K562 (cell line): ENCODE measurements at regions not wholly inside any gene's neighbourhood (a gene's known extent, or its start where the extent isn't known, plus 50 kb on each side); places are given as distances from the start of the nearest gene placed in this dataset.

Experiments
- ATAC-seq: fragments of 200-7000 bp; cut with Tn5 transposase; 3 replicates; pipeline ENCODE4 v1.9.1; 2020; ENCODE audit warnings: moderate library complexity
- BruUV-seq: library from RNA; stranded (reverse); fragments of 400-500 nt; replicated peaks from 2 replicates; lab custom pipeline; 2021; lab: Mats Ljungman, UMichigan
- CTCF ChIA-PET: fragments of 300-600 bp; formaldehyde crosslinking; extraction: SDS; loops from one replicate; lab custom pipeline; 2021; ENCODE audit warnings: low intra/inter-chr PET ratio; lab: Yijun Ruan, JAX
- POLR2A ChIA-PET: fragments of 300-600, 350-650 bp; sonication (Branson Sonifier 250); formaldehyde crosslinking; extraction: SDS; loops from one replicate; lab custom pipeline; 2021; ENCODE audit warnings: antibody characterized with exemption, inconsistent platforms; lab: Yijun Ruan, JAX
- DNase-seq, 4 experiments: peaks; one replicate each; pipeline versions ENCODE4 v3.0.0 to v3.0.0-alpha.2; 2011 to 2018; ENCODE audit warnings: low spot score in 3 of 4, mixed read lengths in 3 of 4; ENCODE audit errors: extremely low read depth in 1 of 4
- FAIRE-seq: peaks from 2 replicates; lab custom pipeline; 2011; peaks lifted over from hg19 to GRCh38; lab: Jason Lieb, UNC
- H2AFZ ChIP-seq: 2 replicates; pipeline ENCODE4 v1.6.0; 2011; ENCODE audit warnings: low read depth, low read length, control low read depth, inconsistent platforms
- H3K27ac ChIP-seq: fragments of 200-600 bp; 3 replicates; pipeline ENCODE4 v1.8.0; 2011; ENCODE audit warnings: low read depth, mild to moderate bottlenecking, control low read depth, inconsistent platforms, low read length, moderate library complexity, mixed read lengths; ENCODE audit errors: extremely low read depth
- H3K27me3 ChIP-seq, 2 experiments: fragments of 300-600 bp in 1 of 2; 2 replicates in 1 of 2; 3 replicates in 1 of 2; pipeline versions ENCODE4 v1.6.0 to v1.8.0; 2011; ENCODE audit warnings: inconsistent platforms in 2 of 2, low read length in 2 of 2, mild to moderate bottlenecking in 1 of 2, mixed read lengths in 1 of 2, moderate library complexity in 1 of 2; ENCODE audit not compliant: control insufficient read depth in 2 of 2, insufficient read depth in 2 of 2
- H3K36me3 ChIP-seq: fragments of 300-600 bp; 3 replicates; pipeline ENCODE4 v1.8.0; 2011; ENCODE audit warnings: mild to moderate bottlenecking, low read length, inconsistent platforms; ENCODE audit not compliant: control insufficient read depth, insufficient read depth
- H3K4me1 ChIP-seq, 2 experiments: fragments of 200-600 bp in 1 of 2; replicated peaks in 1 of 2; 2 replicates in 1 of 2; 3 replicates in 1 of 2; pipeline versions ENCODE4 v1.5.1 to v1.8.0; 2011; ENCODE audit warnings: inconsistent platforms in 2 of 2, low read length in 2 of 2, mild to moderate bottlenecking in 1 of 2, mixed read lengths in 1 of 2, moderate library complexity in 1 of 2; ENCODE audit not compliant: control insufficient read depth in 2 of 2, insufficient read depth in 2 of 2
- H3K4me2 ChIP-seq: 2 replicates; pipeline ENCODE4 v1.6.1; 2011; ENCODE audit warnings: low read length, control low read depth, inconsistent platforms, mixed read lengths; ENCODE audit not compliant: insufficient read depth
- H3K4me3 ChIP-seq: fragments of 200-600 bp; sonication (generic), shearing (Covaris generic); 2 replicates; pipeline ENCODE4 v1.5.1; 2016; ENCODE audit warnings: control low read depth, inconsistent platforms
- H3K79me2 ChIP-seq: fragments of 200-600 bp; 3 replicates; pipeline ENCODE4 v1.8.0; 2011; ENCODE audit warnings: low read length, inconsistent platforms; ENCODE audit not compliant: control insufficient read depth, insufficient read depth
- H3K9ac ChIP-seq, 2 experiments: 2 replicates each; pipeline versions ENCODE4 v1.6.0 to v1.6.1; 2011; ENCODE audit warnings: low read depth in 2 of 2, low read length in 2 of 2, control low read depth in 1 of 2, inconsistent platforms in 1 of 2, mild to moderate bottlenecking in 1 of 2, mixed read lengths in 1 of 2; ENCODE audit not compliant: insufficient read depth in 1 of 2
- H3K9me1 ChIP-seq: one replicate; pipeline ENCODE4 v1.6.0; 2011; ENCODE audit warnings: inconsistent platforms, mild to moderate bottlenecking, low read length, moderate library complexity; ENCODE audit not compliant: control insufficient read depth, insufficient read depth
- H3K9me3 ChIP-seq: replicated peaks from 2 replicates; pipeline ENCODE4 v1.5.1; 2011; ENCODE audit warnings: low read depth, low read length, inconsistent platforms; ENCODE audit not compliant: control insufficient read depth, insufficient read depth
- H4K20me1 ChIP-seq: replicated peaks from 2 replicates; pipeline ENCODE4 v1.6.1; 2011; ENCODE audit warnings: low read length, inconsistent platforms, mixed read lengths; ENCODE audit not compliant: control insufficient read depth, insufficient read depth
- ARID2 ChIP-seq: fragments of 450-650 bp; IDR thresholded peaks from 2 replicates; pipeline ENCODE4 v1.6.1; 2017; ENCODE audit warnings: antibody characterized with exemption, mild to moderate bottlenecking
- GATA2 ChIP-seq: sonication (generic); formaldehyde crosslinking; IDR thresholded peaks from 2 replicates; pipeline ENCODE4 v1.4.0; 2020; ENCODE audit warnings: mild to moderate bottlenecking, missing genetic modification reagents
- NUFIP1 ChIP-seq: fragments of 450-650 bp; IDR thresholded peaks from 2 replicates; pipeline ENCODE4 v1.6.1; 2018; ENCODE audit not compliant: partially characterized antibody
- PCBP1 ChIP-seq: fragments of 200-400 bp; formaldehyde crosslinking; IDR thresholded peaks from 2 replicates; pipeline ENCODE4 v1.6.1; 2018; ENCODE audit warnings: mild to moderate bottlenecking, low read depth, low read length; ENCODE audit not compliant: poor library complexity, severe bottlenecking
- RBM39 ChIP-seq: fragments of 200-400 bp; formaldehyde crosslinking; optimal IDR thresholded peaks from 2 replicates; pipeline ENCODE3; 2018; ENCODE audit warnings: low read depth, low read length
- RFX1 ChIP-seq: fragments of 450-650 bp; IDR thresholded peaks from 2 replicates; pipeline ENCODE4 v1.6.1; 2016; ENCODE audit warnings: mild to moderate bottlenecking, moderate library complexity
- SIN3B ChIP-seq: fragments of 450-650 bp; IDR thresholded peaks from 2 replicates; pipeline ENCODE4 v1.6.1; 2017; ENCODE audit warnings: low read depth, mild to moderate bottlenecking, moderate library complexity
- SMARCA4 ChIP-seq: fragments of 450-650 bp; IDR thresholded peaks from 2 replicates; pipeline ENCODE4 v1.6.1; 2016
- WGBS: fragments of 100-300 bp; shearing (Covaris generic); methylation state at CpG from one replicate; pipeline ENCODE4 v1.1.6; 2016; ENCODE audit warnings: low coverage, mixed read lengths; ENCODE audit not compliant: insufficient coverage; ENCODE audit errors: missing lambda C conversion rate; 5-methylcytosine and 5-hydroxymethylcytosine counted together
- in situ Hi-C: fragments of 300-500 bp; cut with MboI; formaldehyde crosslinking; loops from 4 replicates; pipeline ENCODE4 v1.15.0; 2018; ENCODE audit warnings: inconsistent platforms, mixed read lengths
- intact Hi-C: fragments of 100-400 bp; cut with micrococcal nuclease; formaldehyde crosslinking; loops from 2 replicates; pipeline ENCODE4 v1.14.2; 2022
- TF ChIP-seq, protein P1 (sequence below): fragments of 250-450 bp; sonication (Bioruptor Pico); IDR thresholded peaks from 2 replicates; pipeline ENCODE4 v1.5.0; 2021; ENCODE audit warnings: mild to moderate bottlenecking, borderline replicate concordance

DNA sequence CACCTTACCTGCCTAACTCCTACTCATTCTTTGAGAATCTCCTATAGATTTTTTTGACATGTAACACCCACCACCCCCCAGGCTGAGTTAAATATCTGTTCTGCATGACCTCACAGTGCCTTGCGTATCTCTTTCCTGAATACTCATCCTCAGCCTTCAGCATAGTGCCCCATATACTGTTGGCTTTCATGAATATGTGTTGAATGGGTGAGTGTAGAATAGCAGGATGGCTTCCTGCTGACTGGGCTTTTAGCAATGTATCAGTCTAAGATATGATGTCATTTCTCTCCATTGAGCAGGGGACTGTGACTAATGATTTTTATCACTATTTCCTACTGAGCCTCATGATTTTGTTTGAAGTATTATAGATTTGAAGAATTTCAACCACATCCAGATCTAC is 361.6 kb upstream of the MARCKS start:
- Histone ChIP-seq H3K36me3 (no peaks in the 10 kb centered on the region), H2AFZ (no peak overlapping the region), H3K4me3 (no peak overlapping the region), H3K4me2 (no peak overlapping the region), H3K27ac (no peak overlapping the region), H3K4me1 (no peaks in the 10 kb centered on the region), H3K27me3 (no peaks in the 10 kb centered on the region), H3K9me1 (no peaks in the 10 kb centered on the region), H4K20me1 (no peaks in the 10 kb centered on the region), H3K9ac (no peak overlapping the region), H3K79me2 (no peaks in the 10 kb centered on the region), H3K9me3 (no peaks in the 10 kb centered on the region)
- ChIA-PET CTCF (no interaction called here), POLR2A (no interaction called here)
- no TSS peak for BruUV-seq
- FAIRE-seq: no peak
- ATAC-seq: no peak
- TF ChIP-seq RBM39 (no peak), GATA2 (CRISPR knock-in tag) (no peak), PCBP1 (no peak), ARID2 (no peak), RFX1 (no peak), SIN3B (no peak), SMARCA4 (no peak), NUFIP1 (no peak)
- TF ChIP-seq, protein P1, sequence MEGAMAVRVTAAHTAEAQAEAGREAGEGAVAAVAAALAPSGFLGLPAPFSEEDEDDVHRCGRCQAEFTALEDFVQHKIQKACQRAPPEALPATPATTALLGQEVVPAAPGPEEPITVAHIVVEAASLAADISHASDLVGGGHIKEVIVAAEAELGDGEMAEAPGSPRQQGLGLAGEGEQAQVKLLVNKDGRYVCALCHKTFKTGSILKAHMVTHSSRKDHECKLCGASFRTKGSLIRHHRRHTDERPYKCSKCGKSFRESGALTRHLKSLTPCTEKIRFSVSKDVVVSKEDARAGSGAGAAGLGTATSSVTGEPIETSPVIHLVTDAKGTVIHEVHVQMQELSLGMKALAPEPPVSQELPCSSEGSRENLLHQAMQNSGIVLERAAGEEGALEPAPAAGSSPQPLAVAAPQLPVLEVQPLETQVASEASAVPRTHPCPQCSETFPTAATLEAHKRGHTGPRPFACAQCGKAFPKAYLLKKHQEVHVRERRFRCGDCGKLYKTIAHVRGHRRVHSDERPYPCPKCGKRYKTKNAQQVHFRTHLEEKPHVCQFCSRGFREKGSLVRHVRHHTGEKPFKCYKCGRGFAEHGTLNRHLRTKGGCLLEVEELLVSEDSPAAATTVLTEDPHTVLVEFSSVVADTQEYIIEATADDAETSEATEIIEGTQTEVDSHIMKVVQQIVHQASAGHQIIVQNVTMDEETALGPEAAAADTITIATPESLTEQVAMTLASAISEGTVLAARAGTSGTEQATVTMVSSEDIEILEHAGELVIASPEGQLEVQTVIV (CRISPR knock-in tag): no peak
- in situ Hi-C loops: no loop called here
- no peak for DNase-seq
- WGBS: 8% methylated on average over 1 of the region's 1 CpG
- intact Hi-C loops: no loop called here
